ENCODE measurements at regions not wholly inside any gene's neighbourhood (a gene's known extent, or its start where the extent isn't known, plus 50 kb on each side); places are given as distances from the start of the nearest gene placed in this dataset.

DNA sequence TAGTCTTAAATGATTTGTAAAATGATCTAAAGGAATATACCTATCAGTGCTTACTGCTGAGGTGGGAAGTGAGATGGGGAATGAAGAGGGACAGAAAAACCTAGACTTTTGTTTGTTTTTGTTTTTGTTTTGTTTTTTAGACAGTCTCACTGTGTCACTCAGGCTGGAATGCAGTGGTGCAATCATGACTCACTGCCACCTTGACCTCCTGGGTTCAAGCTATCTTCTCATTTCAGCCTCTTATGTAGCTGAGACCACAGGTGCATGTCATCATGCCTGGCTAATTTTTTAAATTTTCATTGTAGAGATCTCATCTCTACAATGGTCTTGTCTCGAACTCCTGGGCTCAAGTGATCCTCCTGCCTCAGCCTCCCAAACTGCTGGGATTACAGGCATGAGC, 116.4 kb upstream of the SEM1 start (continued):
- TF ChIP-seq, protein P1, sequence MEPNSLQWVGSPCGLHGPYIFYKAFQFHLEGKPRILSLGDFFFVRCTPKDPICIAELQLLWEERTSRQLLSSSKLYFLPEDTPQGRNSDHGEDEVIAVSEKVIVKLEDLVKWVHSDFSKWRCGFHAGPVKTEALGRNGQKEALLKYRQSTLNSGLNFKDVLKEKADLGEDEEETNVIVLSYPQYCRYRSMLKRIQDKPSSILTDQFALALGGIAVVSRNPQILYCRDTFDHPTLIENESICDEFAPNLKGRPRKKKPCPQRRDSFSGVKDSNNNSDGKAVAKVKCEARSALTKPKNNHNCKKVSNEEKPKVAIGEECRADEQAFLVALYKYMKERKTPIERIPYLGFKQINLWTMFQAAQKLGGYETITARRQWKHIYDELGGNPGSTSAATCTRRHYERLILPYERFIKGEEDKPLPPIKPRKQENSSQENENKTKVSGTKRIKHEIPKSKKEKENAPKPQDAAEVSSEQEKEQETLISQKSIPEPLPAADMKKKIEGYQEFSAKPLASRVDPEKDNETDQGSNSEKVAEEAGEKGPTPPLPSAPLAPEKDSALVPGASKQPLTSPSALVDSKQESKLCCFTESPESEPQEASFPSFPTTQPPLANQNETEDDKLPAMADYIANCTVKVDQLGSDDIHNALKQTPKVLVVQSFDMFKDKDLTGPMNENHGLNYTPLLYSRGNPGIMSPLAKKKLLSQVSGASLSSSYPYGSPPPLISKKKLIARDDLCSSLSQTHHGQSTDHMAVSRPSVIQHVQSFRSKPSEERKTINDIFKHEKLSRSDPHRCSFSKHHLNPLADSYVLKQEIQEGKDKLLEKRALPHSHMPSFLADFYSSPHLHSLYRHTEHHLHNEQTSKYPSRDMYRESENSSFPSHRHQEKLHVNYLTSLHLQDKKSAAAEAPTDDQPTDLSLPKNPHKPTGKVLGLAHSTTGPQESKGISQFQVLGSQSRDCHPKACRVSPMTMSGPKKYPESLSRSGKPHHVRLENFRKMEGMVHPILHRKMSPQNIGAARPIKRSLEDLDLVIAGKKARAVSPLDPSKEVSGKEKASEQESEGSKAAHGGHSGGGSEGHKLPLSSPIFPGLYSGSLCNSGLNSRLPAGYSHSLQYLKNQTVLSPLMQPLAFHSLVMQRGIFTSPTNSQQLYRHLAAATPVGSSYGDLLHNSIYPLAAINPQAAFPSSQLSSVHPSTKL (CRISPR knock-in tag; IDR thresholded peaks at IDR 0.05): peak; percentile 71
- TF ChIP-seq ASH2L (IDR thresholded peaks at IDR 0.05; ENCODE audit: insufficient read length, low read depth, low read length) (no peak), FOSL1 (CRISPR knock-in tag; IDR thresholded peaks at IDR 0.05; ENCODE audit: borderline replicate concordance) (peak; percentile 68; the same call in 1 of the 2 replicates), FOXA3 (CRISPR knock-in tag; IDR thresholded peaks at IDR 0.05) (peak; percentile 66; the same call in 1 of the 2 replicates), SOX5 (CRISPR knock-in tag; IDR thresholded peaks at IDR 0.05; ENCODE audit: borderline replicate concordance) (peak; percentile 11; the same call in 1 of the 2 replicates), THYN1 (CRISPR knock-in tag; IDR thresholded peaks at IDR 0.05; ENCODE audit: borderline replicate concordance, low read depth) (no peak), CEBPG (CRISPR knock-in tag; IDR thresholded peaks at IDR 0.05) (peak; percentile 38), NBN (conservative IDR thresholded peaks at IDR 0.05) (no peak), PRDM4 (CRISPR knock-in tag; IDR thresholded peaks at IDR 0.05; ENCODE audit: borderline replicate concordance) (no peak), RARA (CRISPR knock-in tag; IDR thresholded peaks at IDR 0.05) (peak; percentile 82), ZBTB20 (CRISPR knock-in tag; IDR thresholded peaks at IDR 0.05; ENCODE audit: borderline replicate concordance, low read depth) (no peak), ATF3 (CRISPR knock-in tag; IDR thresholded peaks at IDR 0.05) (peak; percentile 88), CEBPB (IDR thresholded peaks at IDR 0.05; ENCODE audit: borderline replicate concordance, low read depth, low read length) (peak; percentile 75), FOXP1 (IDR thresholded peaks at IDR 0.05) (peak; percentile 25; the same call in 1 of the 2 replicates), FOXP1 (CRISPR knock-in tag; IDR thresholded peaks at IDR 0.05) (peak; percentile 83), DPF2 (CRISPR knock-in tag; IDR thresholded peaks at IDR 0.05; ENCODE audit: borderline replicate concordance, low read depth) (no peak), SOX13 (IDR thresholded peaks at IDR 0.05) (no peak), SOX13 (CRISPR knock-in tag; conservative IDR thresholded peaks at IDR 0.05 in 1 of 2, IDR thresholded peaks at IDR 0.05 in 1 of 2) (peak in 1 of 2 experiments; percentile 26; a peak in 1 of 4 replicates), FOXK1 (CRISPR knock-in tag; IDR thresholded peaks at IDR 0.05; ENCODE audit: borderline replicate concordance, low read depth) (peak; percentile 69; the same call in 1 of the 2 replicates), ZNF746 (CRISPR knock-in tag; IDR thresholded peaks at IDR 0.05) (no peak), NR2C2 (CRISPR knock-in tag; IDR thresholded peaks at IDR 0.05; ENCODE audit: borderline replicate concordance) (peak; percentile 41; the same call in 1 of the 2 replicates), JUND (CRISPR knock-in tag; IDR thresholded peaks at IDR 0.05) (peak; percentile 40; the same call in 1 of the 2 replicates), RXRB (CRISPR knock-in tag; IDR thresholded peaks at IDR 0.05; ENCODE audit: borderline replicate concordance) (0 out of 2 replicates have a peak, but pooled peaks have one; percentile 13)
- TF ChIP-seq, protein P2, sequence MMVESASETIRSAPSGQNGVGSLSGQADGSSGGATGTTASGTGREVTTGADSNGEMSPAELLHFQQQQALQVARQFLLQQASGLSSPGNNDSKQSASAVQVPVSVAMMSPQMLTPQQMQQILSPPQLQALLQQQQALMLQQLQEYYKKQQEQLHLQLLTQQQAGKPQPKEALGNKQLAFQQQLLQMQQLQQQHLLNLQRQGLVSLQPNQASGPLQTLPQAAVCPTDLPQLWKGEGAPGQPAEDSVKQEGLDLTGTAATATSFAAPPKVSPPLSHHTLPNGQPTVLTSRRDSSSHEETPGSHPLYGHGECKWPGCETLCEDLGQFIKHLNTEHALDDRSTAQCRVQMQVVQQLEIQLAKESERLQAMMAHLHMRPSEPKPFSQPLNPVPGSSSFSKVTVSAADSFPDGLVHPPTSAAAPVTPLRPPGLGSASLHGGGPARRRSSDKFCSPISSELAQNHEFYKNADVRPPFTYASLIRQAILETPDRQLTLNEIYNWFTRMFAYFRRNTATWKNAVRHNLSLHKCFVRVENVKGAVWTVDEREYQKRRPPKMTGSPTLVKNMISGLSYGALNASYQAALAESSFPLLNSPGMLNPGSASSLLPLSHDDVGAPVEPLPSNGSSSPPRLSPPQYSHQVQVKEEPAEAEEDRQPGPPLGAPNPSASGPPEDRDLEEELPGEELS (CRISPR knock-in tag; IDR thresholded peaks at IDR 0.05): 0 out of 2 replicates have a peak, but pooled peaks have one; percentile 21
